ENCODE measurements at regions not wholly inside any gene's neighbourhood (a gene's known extent, or its start where the extent isn't known, plus 50 kb on each side); places are given as distances from the start of the nearest gene placed in this dataset.

DNA sequence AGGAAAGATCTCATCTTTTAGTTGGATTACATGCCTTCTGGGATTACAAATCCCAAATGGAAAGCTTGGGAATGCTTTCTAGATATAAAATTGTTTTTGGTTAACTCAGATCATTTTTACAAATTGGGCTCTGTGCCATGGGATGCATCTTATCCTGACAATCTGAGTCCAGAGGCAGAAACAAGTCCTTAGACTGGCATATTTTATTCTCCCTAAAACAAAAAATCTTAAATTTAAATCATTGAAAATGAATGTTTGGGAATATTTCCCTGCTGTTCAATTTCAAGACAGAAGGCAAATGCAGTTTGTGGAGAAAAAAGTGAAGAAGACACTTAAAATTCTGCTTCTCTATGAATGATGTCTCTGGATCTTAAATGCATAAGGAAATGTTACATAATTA lies 456.6 kb upstream of the GOT2 start:
- H3K27ac ChIP-seq = no peak overlapping the region
- TF ChIP-seq, protein P1, sequence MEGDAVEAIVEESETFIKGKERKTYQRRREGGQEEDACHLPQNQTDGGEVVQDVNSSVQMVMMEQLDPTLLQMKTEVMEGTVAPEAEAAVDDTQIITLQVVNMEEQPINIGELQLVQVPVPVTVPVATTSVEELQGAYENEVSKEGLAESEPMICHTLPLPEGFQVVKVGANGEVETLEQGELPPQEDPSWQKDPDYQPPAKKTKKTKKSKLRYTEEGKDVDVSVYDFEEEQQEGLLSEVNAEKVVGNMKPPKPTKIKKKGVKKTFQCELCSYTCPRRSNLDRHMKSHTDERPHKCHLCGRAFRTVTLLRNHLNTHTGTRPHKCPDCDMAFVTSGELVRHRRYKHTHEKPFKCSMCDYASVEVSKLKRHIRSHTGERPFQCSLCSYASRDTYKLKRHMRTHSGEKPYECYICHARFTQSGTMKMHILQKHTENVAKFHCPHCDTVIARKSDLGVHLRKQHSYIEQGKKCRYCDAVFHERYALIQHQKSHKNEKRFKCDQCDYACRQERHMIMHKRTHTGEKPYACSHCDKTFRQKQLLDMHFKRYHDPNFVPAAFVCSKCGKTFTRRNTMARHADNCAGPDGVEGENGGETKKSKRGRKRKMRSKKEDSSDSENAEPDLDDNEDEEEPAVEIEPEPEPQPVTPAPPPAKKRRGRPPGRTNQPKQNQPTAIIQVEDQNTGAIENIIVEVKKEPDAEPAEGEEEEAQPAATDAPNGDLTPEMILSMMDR (conservative IDR thresholded peaks at IDR 0.05) = no peak

DNA sequence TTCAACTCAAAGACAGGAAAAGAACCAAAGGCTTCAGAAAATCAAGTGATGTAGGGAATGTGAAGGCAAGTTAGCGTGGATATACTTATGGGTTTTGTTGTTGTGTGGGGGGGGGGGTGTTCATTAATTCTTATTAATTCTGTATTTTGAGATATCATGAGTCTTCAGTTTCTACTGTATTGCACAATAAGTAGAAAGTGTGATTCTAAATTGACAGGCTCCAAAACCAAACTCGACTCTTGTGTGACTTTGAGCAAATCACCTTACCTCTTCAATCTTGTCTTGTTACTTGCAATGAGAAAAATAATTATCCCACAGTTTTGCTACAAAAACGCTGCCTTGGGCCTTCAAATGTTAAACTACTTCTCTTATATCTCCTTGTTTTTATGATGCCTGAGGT lies 453.9 kb upstream of the GOT2 start:
- TF ChIP-seq, protein P1 (conservative IDR thresholded peaks at IDR 0.05) = no peak
- H3K27ac ChIP-seq = no peak overlapping the region

DNA sequence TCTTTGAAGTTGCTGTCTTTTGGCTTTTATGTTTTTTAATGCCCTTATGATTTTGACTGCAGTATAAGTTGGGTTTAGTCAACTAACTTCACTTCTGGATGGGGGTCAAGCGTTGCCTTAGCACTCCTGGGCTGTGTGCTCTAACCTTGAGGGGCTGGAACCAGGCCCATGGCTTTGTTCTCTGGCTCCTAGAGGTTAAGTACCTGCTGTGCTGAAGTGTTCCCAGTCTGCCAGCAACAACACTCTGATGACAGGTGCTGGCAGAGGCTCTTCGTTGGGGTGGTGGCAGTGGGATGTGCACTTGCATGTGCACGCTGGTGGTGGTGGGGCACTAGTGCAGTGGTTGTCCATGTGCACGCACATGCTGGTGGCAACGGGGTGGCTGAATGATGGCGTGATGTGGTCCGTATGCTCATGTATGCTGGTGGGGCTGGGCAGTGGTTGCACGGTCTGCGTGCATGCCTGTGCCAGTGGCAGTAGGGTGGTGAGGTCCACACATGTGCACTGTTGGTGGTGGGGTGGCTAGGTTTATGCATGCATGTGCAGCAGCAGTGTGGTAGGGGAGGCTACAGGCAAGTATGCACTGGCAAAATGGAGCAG lies 447.8 kb upstream of the GOT2 start:
- TF ChIP-seq, protein P1 (conservative IDR thresholded peaks at IDR 0.05) = no peak
- no peak overlapping the region for H3K27ac ChIP-seq

DNA sequence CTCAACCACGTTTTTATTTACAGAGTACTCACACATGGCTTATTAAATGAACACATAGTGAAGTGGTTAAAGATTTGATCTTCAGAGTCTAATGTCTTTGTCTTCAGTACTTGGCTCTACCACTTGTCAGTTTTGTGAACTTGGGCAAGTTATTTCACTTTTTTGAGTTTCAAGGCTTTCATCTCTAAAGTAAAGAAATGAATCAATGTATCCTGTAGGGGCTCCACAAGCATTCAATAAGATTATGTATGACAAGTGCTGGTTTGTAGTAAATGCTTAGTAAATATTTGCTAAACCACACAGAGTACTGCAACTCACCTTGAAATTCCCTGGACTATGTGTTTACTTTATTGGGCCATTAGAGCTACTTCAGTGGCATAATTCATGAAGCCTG lies 446.0 kb upstream of the GOT2 start:
- TF ChIP-seq, protein P1 (conservative IDR thresholded peaks at IDR 0.05) = no peak
- no peak overlapping the region for H3K27ac ChIP-seq

DNA sequence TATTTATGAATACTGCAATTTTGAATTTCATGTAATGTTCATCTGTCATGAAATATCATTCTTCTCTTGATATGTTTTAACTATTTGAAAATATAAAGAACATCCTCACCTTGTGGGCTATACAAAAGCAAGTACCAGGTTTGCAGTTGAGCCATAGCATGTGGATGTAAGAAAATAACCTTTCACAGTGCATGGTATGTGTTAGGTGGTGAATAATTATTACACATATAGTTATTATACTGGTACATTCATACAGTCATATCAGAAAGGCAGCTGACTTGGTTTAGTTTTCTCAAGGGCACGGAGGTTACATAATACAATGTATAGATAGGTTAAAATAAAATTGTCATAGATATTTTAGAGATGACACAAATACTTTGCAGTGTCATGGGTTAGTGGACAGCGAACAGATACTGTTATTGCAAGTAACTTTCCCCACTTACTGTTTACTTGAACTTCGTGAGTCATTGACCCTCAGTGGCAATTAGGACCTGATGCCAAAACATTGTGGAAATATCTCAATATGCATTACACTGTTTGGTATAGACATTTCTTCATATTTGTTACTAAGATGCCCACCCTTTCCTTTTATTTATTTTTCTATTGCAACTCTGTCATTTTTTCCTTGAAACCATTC lies 445.4 kb upstream of the GOT2 start:
- H3K27ac ChIP-seq = no peak overlapping the region
- TF ChIP-seq, protein P1 (conservative IDR thresholded peaks at IDR 0.05) = no peak

DNA sequence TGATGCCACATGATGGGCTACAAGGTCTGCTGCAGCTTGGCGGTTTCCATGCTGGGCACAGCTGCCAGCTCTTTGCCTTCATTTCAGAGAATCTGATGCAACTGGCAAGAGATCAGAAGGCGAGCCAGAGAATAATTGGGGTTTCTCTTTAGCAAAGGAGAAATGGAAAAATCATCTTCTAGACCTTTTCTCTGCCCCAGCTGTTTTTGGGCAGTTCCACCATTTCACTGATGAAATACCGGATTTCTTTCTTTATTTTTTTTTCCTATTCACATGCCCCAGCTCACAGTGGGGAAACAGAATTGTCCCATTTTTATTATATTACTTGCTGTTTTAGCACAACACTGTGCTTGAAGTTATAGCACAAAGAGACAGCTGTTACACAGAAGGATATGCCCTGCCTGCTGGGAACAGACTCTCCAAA lies 439.3 kb upstream of the GOT2 start:
- TF ChIP-seq, protein P1 (conservative IDR thresholded peaks at IDR 0.05) = no peak
- no peak overlapping the region for H3K27ac ChIP-seq

DNA sequence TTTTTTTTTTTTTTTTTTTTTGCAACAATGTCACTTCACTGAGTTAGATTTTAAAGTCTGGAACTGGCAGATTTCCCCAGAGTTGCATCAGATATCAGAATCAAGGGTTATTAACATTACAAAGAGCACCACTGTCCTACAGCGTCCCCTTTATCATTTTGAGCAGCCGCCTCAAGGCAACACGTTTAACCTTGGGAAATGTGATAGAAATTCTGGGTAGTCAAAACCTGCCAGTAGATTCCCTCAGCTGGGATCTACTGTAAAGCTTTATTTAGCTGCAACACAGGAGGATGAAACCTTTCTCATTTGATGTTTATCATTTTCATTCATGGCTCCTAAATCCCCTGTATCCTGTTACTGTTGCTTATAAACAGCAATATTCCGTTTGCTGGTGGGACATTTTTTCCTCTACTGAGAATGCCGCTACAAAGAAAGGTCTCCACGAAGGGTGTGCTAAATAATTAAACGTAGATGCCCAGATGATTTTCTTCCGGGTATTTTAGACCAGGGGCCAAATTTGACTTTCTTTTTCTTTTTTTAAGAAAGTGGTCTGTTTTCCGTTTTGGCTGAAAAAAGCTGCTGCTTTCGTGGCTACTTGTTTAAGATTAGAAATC lies 436.1 kb upstream of the GOT2 start:
- no peak overlapping the region for H3K27ac ChIP-seq

More for the DNA sequence above, 436.1 kb upstream of the GOT2 start:
- TF ChIP-seq, protein P1 (conservative IDR thresholded peaks at IDR 0.05) = no peak
